ENCODE measurements at regions not wholly inside any gene's neighbourhood (a gene's known extent, or its start where the extent isn't known, plus 50 kb on each side); places are given as distances from the start of the nearest gene placed in this dataset.

DNA sequence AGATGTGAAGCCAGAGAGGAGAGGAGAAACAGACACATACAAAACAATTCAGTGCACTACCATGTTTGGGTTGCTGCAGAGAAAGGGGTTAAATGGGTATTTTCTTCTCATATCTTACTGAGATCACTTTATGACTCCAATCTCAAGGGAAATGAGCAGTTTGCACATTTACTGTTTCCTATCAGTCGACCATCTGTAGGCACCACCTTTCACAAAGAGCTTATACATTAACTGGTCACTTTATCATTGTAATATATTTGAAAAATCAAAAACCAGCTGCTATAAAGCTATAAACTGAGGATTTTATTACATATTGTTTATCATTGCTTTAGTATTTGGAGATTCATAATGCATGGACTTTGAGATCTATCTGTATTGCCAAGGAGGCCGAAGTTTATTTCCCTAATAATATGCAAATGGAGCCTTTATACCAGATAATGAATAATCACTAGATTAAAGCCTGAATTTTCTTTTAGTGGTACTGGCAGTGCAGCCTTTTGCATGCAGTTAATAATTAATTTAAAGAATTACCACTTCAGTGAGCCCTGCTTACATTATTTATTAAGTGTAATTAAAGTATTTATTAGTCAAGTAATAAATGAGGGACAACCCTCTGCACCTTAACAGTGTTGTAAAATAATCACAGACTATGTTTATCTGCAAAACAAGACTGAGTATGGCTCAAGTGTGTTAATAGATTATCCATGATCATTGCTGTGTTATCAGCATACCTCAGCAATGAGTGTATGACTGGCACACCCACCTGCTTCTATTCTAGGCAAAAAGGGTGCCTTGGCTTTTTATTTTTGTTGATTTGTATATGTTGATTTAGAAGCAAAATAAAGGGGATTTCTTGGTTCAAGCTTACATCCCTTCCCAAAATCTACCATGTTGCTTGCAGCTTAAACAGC, 167.7 kb upstream of the SLC14A2 start:
- DNase-seq: no peak

- no peak for DNase-seq
These were observed 166.4 kb upstream of the SLC14A2 start for GRCh38 chr18:45448871-45449270.

DNA sequence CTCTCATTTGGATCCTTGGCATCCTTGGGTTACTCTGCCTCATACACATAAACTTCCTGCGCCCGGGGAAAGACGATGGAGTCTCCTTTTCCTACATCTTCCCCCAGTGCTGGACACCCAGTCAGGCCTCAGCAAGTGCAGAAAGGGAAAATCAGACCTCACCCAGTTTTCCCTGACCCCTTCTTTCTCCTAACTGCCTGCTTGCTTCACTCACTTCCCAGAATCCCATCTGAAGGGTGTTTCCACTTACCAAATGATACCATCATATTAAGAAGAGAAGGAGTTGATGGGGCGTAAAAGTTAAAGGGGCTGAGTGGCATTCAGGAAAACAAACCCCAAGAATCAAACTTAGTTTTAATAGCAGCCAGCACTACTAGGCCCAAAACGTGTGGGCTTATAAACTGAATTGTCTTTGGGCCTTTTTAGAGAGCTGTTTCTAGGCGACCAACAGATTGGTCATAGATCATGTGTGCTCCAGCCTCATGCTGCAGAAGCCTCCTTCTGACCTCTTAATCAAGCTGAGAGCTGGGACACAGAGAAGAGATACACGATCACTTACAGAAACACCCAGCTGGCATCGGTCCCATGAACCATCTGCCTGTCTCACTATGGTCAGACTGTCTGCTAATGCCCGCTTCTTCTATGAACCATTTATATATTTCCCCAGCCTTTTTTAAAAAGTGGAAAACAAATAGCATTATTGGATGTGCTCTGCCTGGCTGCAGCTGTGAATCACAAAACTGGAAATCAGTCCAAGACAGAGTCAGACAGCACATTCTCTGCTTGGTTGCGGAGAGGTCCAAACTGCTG, 165.7 kb upstream of the SLC14A2 start:
- DNase-seq: no peak

- peak; percentile 48 for DNase-seq
These were observed 158.9 kb upstream of the SLC14A2 start for GRCh38 chr18:45456090-45457021.

GRCh38 chr18:45458033-45458432, 157.2 kb upstream of the SLC14A2 start:
- DNase-seq: no peak

DNA sequence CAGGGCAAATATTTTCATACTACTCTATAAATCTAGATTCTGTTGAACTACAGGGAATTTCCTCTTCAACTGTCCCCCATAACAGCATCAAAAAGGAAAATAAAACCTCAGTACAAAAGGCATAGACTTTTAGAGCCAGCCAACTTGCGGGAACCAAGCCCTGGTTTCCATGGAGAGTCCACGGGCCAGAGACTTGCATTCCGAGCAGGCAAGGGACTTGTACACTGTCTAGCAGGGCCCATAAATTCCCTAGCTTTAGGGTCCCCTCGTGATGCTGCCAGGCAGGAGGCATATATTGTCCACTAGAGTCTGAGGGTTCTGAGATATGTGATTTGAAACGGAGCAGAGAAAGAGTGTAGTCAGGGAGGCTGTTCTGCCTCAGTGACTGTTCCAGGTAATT, 153.1 kb upstream of the SLC14A2 start:
- no peak for DNase-seq

- no peak for DNase-seq
These were observed 151.8 kb upstream of the SLC14A2 start for GRCh38 chr18:45463451-45463850.

GRCh38 chr18:45464619-45465018, 150.7 kb upstream of the SLC14A2 start:
- DNase-seq: no peak

DNA sequence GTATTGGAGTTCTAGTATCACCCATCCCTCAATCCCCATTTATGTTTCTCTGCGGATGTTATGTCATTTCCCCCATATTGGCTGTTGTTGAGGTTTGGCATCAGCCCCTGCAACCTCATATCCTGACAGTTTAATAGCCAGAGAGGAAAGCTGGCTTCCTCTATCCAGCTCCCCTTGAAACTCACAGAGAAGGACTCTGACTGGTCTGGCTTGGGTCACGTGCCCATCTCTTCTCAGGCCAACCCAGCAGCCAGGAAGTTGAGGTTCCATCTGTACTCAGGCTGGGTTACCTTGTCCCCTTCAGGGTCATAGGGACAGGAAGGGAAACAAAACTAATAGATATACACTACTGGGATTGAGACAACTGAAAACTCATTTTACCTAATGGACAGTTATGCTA, 148.0 kb upstream of the SLC14A2 start:
- peak; percentile 69 for DNase-seq

- DNase-seq: no peak
These were observed 147.3 kb upstream of the SLC14A2 start for GRCh38 chr18:45467945-45468344.

- DNase-seq: no peak
These were observed 136.4 kb upstream of the SLC14A2 start for GRCh38 chr18:45478889-45479288.

DNA sequence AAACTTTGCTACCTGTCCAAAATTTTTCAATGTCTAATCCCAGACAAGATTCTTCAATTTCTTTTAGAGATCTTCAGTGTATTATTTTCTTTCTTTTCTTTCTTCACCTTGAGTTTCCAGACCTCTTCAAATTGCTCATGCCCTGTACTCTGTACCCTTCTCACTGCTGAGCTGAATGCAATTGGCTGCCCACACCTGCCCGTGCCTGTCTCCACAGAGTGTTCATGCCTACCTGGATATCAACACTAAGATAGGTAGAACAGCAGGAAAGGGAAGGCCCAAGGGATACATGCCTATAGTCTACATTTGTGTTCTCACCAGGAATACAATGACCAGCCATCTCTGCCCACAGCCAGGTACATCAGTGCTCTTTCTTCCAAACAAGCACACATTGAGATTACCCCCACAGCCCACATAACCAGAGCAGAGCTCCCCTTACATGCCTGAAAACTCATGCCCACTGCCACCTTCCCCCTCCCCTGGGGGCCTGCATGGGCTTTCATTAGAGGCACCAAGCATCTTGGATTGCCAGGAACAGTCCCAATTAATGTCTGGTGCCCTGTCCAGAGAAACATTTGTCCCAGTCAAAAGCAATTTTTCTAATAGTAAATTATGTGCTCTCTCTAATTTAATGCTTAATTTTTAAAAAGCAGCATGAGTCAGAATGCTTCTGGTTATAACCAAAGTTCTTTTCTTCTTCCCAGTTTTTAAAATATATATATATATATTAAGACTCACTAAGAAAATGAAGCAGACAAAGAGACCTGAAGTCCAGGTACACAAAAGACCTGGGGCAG, 134.9 kb upstream of the SLC14A2 start:
- DNase-seq: no peak

- DNase-seq: no peak
These were observed 133.5 kb upstream of the SLC14A2 start for GRCh38 chr18:45481821-45482220.

DNA sequence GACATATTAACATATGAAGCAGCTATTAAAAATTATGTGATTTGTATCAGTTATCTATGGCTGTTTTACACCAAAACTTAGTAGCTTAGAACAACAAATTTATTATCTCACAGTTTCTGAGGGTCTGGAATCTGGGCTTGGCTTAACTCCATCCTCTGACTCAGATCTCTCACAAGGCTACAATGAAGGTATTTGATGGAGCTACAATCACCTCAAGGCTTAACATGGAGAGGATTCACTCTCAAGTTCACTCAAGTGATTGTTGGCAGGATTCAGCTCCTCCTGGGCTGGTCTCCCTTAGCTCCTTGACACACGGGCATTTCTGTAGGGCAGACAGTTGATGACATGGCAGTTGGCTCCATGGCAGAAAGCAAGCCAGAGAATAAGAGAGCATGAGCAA, 133.0 kb upstream of the SLC14A2 start:
- DNase-seq: no peak

- no peak for DNase-seq
These were observed 127.7 kb upstream of the SLC14A2 start for GRCh38 chr18:45487581-45487980.

DNA sequence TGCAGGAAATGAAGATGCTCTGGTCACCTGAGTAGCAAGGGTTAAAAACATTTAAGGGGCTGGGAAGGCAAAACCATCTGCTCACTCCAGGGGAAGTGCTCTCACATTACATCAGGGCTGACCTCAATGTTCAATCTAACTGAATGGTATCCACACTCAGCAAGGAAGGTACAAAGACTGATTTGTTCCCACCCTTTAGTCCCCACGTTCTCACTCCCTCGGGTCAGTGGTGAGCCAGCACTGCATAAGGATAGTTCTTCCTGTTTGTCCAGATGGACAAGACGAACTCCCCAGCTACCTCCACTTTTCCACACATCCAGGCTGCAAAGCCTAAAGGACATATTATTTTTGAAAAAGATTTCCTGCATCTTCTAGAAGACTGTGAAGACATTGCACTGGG, 126.6 kb upstream of the SLC14A2 start:
- no peak for DNase-seq

DNA sequence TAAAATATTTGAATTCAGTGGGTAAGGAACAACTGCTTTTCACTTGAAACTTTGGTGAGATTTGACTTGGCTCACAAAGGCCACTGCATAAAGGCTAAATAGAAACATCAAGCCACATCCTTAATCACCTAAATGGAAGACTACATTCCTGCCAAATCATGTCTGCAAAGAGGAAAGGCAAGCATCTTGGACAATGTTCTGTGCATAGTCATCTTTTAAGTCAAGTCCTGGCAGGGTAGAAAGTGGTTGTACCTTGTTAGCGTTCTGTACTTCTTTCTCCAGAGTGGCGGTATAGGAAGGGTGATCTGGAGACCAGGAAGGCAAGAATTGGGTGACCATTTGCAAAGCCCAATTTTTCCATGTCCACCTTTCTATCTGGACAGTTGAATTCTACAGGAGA, 121.4 kb upstream of the SLC14A2 start:
- DNase-seq: no peak

- no peak for DNase-seq
These were observed 120.5 kb upstream of the SLC14A2 start for GRCh38 chr18:45494811-45495210.

DNA sequence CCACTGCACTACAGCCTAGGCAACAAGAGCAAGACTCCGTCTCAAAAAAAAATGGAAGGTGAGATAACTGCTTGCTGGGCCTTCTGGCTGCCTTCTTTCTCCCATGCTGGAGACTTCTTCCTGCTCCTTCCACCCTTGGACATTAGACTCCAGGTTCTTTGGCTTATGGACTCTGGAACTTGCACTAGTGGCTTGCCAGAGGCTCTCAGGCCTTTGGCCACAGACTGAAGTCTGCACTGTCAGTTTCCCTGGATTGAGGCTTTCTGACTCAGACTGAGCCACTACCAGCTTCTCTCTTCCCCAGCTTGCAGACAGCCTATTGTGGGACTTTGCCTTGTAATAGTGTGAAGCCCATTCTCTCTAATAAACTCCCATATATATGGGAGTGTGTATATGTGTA, 118.5 kb upstream of the SLC14A2 start:
- no peak for DNase-seq

DNA sequence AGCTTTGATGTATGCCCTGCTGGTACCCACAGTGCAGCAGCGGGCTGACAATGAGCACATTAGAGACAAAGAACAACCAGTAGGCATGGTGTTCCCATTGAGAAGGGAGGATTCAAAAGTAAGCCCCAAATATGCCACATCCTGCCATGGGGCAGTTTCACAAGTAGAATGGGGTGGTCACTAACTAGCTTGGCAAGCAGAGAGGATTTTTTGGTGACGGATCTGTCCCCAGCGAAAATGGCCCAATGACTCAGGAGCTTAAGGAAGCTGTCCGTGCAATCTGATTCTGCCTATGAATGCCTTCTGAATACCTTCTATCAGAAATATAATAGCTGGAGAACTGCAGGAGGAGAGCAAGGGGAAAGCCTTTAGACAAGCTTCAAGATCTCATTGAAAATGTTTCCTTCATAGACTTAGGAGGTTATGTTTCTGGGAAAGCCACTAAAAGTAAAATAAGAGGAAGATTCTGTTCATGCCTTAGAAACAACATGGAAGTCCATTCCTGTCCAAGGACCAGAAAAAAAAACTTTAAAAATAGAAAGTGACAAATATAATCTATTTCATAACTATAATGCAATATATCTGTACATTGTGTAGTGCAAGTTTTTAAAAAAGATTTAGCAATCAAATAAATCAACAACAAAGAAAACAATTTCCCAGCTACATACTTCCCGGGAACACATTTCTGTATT, 117.5 kb upstream of the SLC14A2 start:
- no peak for DNase-seq

GRCh38 chr18:45498287-45498658, 117.0 kb upstream of the SLC14A2 start:
- DNase-seq: no peak

GRCh38 chr18:45503990-45504389, 111.3 kb upstream of the SLC14A2 start:
- no peak for DNase-seq
